ENCODE measurements at regions not wholly inside any gene's neighbourhood (a gene's known extent, or its start where the extent isn't known, plus 50 kb on each side); places are given as distances from the start of the nearest gene placed in this dataset.

DNA sequence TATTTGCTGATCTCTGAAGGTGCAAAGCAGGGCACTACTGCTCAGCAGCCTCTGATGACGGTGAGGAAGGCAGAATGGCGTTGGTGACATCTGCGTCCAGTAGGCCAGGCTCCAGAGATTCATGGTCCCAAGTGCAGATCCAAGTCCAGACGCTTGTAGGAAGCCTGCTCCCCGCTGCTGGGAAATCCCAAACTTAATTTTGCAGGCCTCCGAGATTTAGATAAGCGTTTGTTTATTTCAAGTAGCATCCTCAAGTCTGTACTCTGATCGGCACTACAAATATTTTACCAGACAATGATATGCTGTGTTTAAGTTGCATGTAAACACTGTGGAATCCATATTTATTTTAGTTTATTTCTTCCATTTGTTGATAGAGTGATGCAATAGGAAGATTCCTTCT, 244.9 kb upstream of the KLF6 start:
- no peak for DNase-seq

DNA sequence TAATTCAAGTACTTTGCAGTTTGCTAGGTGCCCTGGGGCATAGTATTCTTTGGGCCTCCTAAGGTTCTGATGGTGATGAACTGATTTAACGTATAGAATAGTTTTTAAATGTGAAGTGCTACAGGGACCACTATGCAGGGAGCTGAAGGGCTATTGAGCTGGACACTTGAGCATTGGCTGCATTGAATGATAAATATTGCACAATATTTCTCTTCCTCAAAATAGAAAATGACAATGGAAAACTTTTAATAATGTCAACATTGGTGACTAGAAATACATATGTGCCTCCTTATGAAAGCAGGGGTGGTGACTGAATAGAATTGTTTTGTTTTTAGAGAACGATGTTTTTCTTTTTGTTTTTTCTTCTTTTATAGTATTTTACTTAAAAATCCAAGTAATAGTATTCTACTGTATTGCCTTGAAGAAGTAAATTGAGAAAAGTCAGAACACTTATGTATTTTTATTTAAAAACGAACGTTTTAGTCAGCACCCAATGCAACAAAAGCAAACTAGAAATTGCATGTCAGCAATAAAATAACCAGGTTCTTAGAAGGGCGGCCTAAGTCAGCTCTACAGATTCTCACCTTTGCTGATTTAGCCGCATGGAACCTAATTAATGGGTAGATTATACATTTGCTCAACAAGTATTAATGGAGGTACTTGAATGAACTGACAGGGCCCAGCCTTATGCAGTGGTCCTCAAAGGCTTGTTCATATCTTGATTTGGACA, 244.0 kb upstream of the KLF6 start:
- DNase-seq, result no peak

- no peak for DNase-seq
These were observed 243.0 kb upstream of the KLF6 start for GRCh38 chr10:4028027-4028471.

DNA sequence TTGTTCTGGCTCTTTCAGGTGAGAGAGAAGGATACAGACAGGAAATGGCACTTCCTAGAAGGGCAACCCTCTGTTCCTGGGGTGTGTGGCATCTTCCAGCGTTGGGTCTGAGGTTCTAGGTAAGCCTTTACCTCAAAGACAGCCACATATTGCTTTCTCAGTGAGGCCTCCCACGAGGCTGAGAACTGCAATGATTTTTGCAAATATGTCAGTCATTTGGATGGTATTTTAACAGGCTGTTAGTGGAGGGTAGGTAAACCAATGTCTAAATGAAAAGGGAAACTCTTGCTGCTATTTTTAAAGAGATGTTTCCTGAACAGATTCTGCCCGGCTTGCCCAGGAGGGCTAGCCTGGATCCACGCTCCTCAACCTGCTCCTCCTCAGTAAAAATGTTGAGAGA, 240.3 kb upstream of the KLF6 start:
- DNase-seq, result no peak

- DNase-seq, result no peak
These were observed 239.7 kb upstream of the KLF6 start for GRCh38 chr10:4024516-4025245.

DNA sequence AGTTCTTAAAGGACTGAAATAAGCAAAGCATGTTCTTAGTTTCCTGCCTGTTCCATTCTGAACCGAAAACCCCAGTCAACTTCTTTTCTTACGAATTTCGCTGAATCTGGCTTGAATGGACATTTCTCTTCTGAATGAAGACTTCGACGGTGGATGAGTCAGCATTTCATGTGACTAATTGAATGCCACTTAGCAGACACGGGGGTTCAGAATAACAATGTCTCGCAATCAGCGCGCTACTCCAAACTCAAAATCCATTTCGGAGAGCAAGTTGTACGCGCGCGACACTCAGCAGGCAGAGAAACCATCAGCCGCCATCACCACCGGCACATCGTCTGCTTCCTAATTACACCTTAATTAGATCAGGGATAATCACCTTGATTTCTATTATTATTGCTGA, 239.0 kb upstream of the KLF6 start:
- no peak for DNase-seq

DNA sequence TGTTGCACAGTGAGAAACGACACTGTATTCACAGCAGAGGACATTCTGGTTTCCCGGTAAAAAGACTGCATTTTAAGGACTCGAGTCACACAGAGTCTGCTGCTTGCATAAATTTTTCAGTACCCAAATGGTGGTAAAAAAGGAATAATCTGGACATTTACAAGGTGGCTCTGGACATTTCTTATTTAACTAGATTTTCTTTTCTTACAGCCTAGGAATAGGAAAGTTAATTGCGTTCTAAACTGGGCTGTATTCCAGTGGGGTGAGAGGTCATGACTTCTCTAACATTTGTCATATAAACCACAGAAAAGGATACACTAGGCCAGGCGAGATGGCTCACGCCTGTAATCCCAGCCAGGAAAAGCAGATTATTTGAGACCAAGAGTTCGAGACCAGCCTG, 237.5 kb upstream of the KLF6 start:
- no peak for DNase-seq

DNA sequence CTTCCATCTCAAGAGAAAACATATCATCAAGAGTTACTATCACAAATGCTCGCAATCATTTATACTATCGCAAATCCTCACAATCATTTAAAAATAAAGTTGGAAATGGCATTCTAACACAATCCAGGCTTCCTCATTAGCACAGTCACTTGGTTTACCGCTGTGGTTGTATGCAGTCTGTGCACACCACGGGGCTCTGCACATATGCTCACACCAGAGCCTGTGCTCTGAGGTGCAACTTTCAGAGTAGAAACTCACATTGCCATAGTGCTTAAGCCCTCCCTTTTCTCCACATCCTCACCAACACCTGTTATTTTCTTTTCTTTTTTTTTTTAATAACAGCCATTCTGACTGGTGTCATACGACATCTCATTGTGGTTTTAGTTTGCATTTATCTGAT, 235.6 kb upstream of the KLF6 start:
- DNase-seq, result no peak

DNA sequence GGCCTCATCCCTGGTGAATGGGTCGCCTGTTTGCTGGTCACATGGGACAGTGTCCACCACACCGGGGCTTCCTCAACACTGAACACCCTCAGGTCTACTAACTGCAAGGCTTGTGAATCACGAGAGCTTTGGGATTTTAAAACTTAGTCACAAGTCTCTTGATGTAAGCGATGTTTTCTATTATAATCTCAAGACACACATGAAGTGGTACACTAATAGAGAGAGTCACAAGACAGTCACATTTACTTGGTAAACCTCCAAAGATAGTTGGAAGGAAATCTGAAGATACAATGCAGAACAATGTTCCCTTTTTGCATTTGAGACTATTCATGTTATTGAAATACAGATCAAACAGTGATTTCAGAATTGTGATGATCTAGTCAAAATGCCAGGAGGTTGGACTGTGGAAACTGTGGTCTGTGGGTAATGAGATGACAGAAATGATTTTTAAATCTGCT, 233.1 kb upstream of the KLF6 start:
- no peak for DNase-seq

DNA sequence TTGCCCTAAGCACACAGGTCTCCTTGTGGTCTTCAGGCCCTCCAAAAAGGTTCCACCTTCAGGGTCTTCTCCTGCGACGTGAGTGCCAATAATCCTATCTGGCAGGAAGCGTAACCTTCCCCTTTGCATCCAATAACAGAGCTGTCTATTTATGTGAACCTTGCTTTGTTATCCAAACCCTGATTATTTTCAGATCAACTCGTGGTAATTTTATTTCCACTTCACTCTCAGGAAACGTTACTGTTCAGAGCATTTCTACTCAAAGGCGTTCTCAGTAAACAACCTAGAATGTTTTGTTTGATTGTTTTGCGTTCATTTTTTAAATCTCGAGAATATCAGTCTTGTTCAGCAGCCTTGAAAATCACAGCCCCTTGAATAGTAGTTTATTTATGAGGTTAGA, 232.3 kb upstream of the KLF6 start:
- no peak for DNase-seq

- DNase-seq, result no peak
These were observed 231.3 kb upstream of the KLF6 start for GRCh38 chr10:4016214-4016740.

DNA sequence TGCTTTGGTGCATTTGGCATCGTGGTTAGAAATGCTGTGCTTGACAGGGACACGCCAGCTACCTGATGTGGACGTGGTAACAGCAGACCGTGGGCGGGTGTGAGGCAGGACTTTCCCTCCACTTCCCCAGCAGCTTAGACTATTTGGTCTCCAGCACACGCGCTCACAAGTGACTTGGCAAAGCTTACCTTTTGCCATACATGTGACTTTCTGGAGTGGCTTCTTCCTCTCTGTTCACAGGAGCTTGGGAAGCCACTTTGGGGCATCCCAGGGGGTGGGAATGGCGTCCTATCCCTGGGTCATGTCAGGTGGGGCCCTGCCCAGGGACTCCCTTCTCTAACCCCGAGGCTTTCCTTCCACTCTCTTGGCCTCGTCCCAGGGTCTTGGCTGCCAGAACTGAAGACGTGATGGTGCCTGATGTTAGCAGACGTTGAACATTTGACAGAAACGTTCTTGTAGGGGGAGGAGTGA, 228.7 kb upstream of the KLF6 start:
- peak; percentile 39 for DNase-seq

DNA sequence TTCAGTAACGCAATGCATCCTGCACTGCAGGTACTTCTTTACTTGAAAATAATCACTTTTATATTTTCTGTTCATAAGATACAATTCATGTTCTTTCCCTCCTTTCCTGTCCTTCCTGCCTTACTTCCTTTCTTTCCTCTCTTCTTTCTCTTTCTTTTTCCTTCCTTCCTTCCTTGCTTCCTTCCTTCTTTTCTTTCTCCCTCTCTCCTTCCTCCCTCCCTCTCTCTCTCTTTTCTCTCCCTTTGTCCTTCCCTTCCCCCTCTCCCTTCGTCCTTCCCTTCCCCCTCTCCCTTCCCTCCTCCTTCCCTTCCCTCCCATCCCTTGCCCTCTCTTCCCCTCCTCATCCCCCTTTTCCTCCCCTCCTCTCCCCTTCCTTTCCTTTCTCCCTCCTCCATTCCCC, 227.8 kb upstream of the KLF6 start:
- no peak for DNase-seq

- no peak for DNase-seq
These were observed 226.3 kb upstream of the KLF6 start for GRCh38 chr10:4011136-4011812.

GRCh38 chr10:4008676-4009382, 223.8 kb upstream of the KLF6 start:
- DNase-seq, result no peak

GRCh38 chr10:4007771-4008170, 222.8 kb upstream of the KLF6 start:
- no peak for DNase-seq

- no peak for DNase-seq
These were observed 221.8 kb upstream of the KLF6 start for GRCh38 chr10:4006858-4007257.

- no peak for DNase-seq
These were observed 221.0 kb upstream of the KLF6 start for GRCh38 chr10:4006051-4006450.

- no peak for DNase-seq
These were observed 220.0 kb upstream of the KLF6 start for GRCh38 chr10:4004990-4005389.

- no peak for DNase-seq
These were observed 219.1 kb upstream of the KLF6 start for GRCh38 chr10:4004144-4004543.

DNA sequence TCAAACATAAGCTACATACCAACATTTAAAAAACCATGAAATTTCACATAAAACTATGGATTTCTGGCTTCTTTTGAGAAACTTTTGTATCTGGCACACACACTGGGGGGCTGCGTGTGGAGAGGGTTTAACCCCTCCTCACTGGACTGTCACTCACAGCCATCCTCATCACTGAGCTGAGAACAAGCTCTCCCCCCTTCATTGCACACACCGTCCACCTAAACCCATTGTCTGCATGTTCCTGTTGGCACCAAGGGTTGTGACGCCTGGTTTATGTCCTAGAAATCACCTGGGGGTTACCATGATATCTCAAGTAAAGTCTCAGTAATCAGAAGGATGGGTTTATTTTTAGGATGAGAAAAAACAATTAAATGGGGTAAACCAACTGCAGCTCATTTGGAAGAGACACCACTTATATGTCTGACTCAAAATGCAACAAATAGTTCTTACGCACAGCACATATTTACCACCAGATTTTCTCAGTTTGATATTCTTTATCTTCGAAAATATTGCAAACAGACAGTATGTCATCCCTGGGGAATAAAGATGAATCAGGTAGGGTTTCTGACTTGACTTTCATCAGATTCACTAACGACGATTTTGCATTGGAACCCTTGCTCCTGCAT, 218.5 kb upstream of the KLF6 start:
- no peak for DNase-seq

- DNase-seq, result no peak
These were observed 216.8 kb upstream of the KLF6 start for GRCh38 chr10:4001811-4002210.

All from left hindlimb (tissue), 1 donor.